ENCODE measurements at regions not wholly inside any gene's neighbourhood (a gene's known extent, or its start where the extent isn't known, plus 50 kb on each side); places are given as distances from the start of the nearest gene placed in this dataset.

- no peak for TF ChIP-seq EZH2phosphoT487 (IDR thresholded peaks at IDR 0.05; ENCODE audit: borderline replicate concordance)
- TF ChIP-seq, protein P1, sequence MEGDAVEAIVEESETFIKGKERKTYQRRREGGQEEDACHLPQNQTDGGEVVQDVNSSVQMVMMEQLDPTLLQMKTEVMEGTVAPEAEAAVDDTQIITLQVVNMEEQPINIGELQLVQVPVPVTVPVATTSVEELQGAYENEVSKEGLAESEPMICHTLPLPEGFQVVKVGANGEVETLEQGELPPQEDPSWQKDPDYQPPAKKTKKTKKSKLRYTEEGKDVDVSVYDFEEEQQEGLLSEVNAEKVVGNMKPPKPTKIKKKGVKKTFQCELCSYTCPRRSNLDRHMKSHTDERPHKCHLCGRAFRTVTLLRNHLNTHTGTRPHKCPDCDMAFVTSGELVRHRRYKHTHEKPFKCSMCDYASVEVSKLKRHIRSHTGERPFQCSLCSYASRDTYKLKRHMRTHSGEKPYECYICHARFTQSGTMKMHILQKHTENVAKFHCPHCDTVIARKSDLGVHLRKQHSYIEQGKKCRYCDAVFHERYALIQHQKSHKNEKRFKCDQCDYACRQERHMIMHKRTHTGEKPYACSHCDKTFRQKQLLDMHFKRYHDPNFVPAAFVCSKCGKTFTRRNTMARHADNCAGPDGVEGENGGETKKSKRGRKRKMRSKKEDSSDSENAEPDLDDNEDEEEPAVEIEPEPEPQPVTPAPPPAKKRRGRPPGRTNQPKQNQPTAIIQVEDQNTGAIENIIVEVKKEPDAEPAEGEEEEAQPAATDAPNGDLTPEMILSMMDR (conservative IDR thresholded peaks at IDR 0.05; ENCODE audit: low read length), result no peak
Measured at GRCh38 chr10:47186941-47187340, 113.1 kb upstream of the GDF10 start.

Measured in Loucy (cell line).